Lower lobe of right lung (tissue), 2 donors: ENCODE measurements at regions not wholly inside any gene's neighbourhood (a gene's known extent, or its start where the extent isn't known, plus 50 kb on each side); places are given as distances from the start of the nearest gene placed in this dataset.
"Not testable (repeated sequence)": the region's sequence is repeated elsewhere in the genome, so short reads cannot be mapped to it uniquely, and the experiment has no call there.

Experiments used
- ATAC-seq, 2 donors: fragments of 200-7000 bp; cut with Tn5 transposase; one replicate each; pipeline ENCODE4 v1.9.1; 2020 to 2022; ENCODE audit warnings: mild to moderate bottlenecking in 2 of 2, moderate library complexity in 2 of 2
- DNase-seq: peaks from one replicate; pipeline ENCODE4 v3.0.0-alpha.2; 2020
- H3K27ac ChIP-seq: fragments of 200-600 bp; one replicate; pipeline ENCODE4 v1.8.0; 2022
- H3K27me3 ChIP-seq: fragments of 200-600 bp; one replicate; pipeline ENCODE4 v1.8.0; 2022; ENCODE audit warnings: low read depth
- H3K36me3 ChIP-seq: fragments of 200-600 bp; one replicate; pipeline ENCODE4 v1.8.0; 2022; ENCODE audit warnings: mild to moderate bottlenecking
- H3K4me1 ChIP-seq: fragments of 200-600 bp; one replicate; pipeline ENCODE4 v1.8.0; 2022
- H3K4me3 ChIP-seq: fragments of 200-600 bp; one replicate; pipeline ENCODE4 v1.8.0; 2022; ENCODE audit warnings: mild to moderate bottlenecking
- H3K9me3 ChIP-seq: fragments of 200-600 bp; one replicate; pipeline ENCODE4 v1.8.0; 2022
- CTCF ChIP-seq: fragments of 200-600 bp; IDR thresholded peaks from one replicate; pipeline ENCODE4 v1.8.0; 2022; ENCODE audit warnings: antibody characterized with exemption, mild to moderate bottlenecking
- intact Hi-C: fragments of 100-400 bp; cut with DNase I; formaldehyde crosslinking; loops from one replicate; pipeline ENCODE4 v1.11.0; 2022
- donor health status: DM: no; HTN: yes; CAD: no; lungs with severe emphysema.

GRCh38 chr5:82466986-82467561, 188.9 kb upstream of the RPS23 start:
- no peak overlapping the region for H3K4me3 ChIP-seq
- no peaks in the 10 kb centered on the region for H3K36me3 ChIP-seq
- no peaks in the 10 kb centered on the region for H3K4me1 ChIP-seq
- peaks cover 6% of the 10 kb centered on the region for H3K9me3 ChIP-seq
- no peak for TF ChIP-seq CTCF
- H3K27me3 ChIP-seq: no peaks in the 10 kb centered on the region
- intact Hi-C loops: no loop called here
- DNase-seq (no peak), ATAC-seq (no peak)
- H3K27ac ChIP-seq: no peak overlapping the region

GRCh38 chr5:82465235-82465634, 187.1 kb upstream of the RPS23 start:
- H3K4me3 ChIP-seq: no peak overlapping the region
- no peak overlapping the region for H3K27ac ChIP-seq
- ATAC-seq: no peak
- no peaks in the 10 kb centered on the region for H3K4me1 ChIP-seq
- no peak for TF ChIP-seq CTCF
- peaks cover 6% of the 10 kb centered on the region for H3K9me3 ChIP-seq
- intact Hi-C loops: no loop called here
- no peaks in the 10 kb centered on the region for H3K27me3 ChIP-seq
- H3K36me3 ChIP-seq: no peaks in the 10 kb centered on the region
- no peak for DNase-seq

- DNase-seq (no peak), ATAC-seq (no peak)
- Histone ChIP-seq H3K36me3 (no peaks in the 10 kb centered on the region), H3K9me3 (peaks cover 6% of the 10 kb centered on the region), H3K27me3 (no peaks in the 10 kb centered on the region), H3K27ac (no peak overlapping the region), H3K4me3 (no peak overlapping the region), H3K4me1 (no peaks in the 10 kb centered on the region)
- intact Hi-C loops: no loop called here
- no peak for TF ChIP-seq CTCF
These were observed 181.5 kb upstream of the RPS23 start for GRCh38 chr5:82459626-82460025.

GRCh38 chr5:82455317-82455716, 177.2 kb upstream of the RPS23 start:
- H3K4me3 ChIP-seq, DNase-seq, H3K9me3 ChIP-seq, ATAC-seq, H3K4me1 ChIP-seq, H3K27me3 ChIP-seq, intact Hi-C loops, H3K27ac ChIP-seq, H3K36me3 ChIP-seq: not testable (repeated sequence)

GRCh38 chr5:82448374-82448773, 170.2 kb upstream of the RPS23 start:
- H3K4me3 ChIP-seq: no peak overlapping the region
- no peak overlapping the region for H3K27ac ChIP-seq
- TF ChIP-seq CTCF: no peak
- no peaks in the 10 kb centered on the region for H3K36me3 ChIP-seq
- H3K9me3 ChIP-seq: no peaks in the 10 kb centered on the region
- intact Hi-C loops: no loop called here
- no peaks in the 10 kb centered on the region for H3K27me3 ChIP-seq
- H3K4me1 ChIP-seq: no peaks in the 10 kb centered on the region
- DNase-seq (no peak), ATAC-seq (no peak)

- Histone ChIP-seq H3K27me3 (no peaks in the 10 kb centered on the region), H3K36me3 (no peaks in the 10 kb centered on the region), H3K4me1 (no peaks in the 10 kb centered on the region), H3K9me3 (no peaks in the 10 kb centered on the region), H3K4me3 (no peak overlapping the region), H3K27ac (no peak overlapping the region)
- intact Hi-C loops: no loop called here
- TF ChIP-seq CTCF: no peak
- ATAC-seq (peak in 1 of 2 donors; percentile 19), DNase-seq (no peak)
These were observed 169.8 kb upstream of the RPS23 start for GRCh38 chr5:82447913-82448312.
